ENCODE measurements at regions not wholly inside any gene's neighbourhood (a gene's known extent, or its start where the extent isn't known, plus 50 kb on each side); places are given as distances from the start of the nearest gene placed in this dataset.

DNA sequence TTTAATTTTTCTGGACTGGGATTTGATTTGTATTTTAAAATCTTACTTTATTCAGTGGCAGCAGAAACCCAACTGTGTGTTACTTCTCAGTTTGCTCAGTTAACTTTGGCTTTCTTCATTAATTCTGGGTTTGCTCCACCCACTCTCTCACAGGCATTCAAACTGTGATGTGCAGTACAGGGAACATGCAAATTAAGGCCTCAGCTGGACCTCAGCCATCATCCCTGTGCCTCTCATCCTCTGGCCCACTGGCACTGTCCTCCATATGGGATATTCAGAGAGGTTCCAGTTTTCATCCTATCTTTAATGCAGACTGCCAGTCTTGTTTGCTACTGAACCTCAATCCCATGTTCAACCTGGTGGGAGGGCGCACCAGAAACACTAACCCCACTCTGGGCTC is 743.4 kb upstream of the IGFBP3 start:
- CTCF ChIA-PET = no interaction called here
- H3K27ac ChIP-seq (ENCODE audit: low read depth, low read length) = no peak overlapping the region
- TF ChIP-seq, protein P1, sequence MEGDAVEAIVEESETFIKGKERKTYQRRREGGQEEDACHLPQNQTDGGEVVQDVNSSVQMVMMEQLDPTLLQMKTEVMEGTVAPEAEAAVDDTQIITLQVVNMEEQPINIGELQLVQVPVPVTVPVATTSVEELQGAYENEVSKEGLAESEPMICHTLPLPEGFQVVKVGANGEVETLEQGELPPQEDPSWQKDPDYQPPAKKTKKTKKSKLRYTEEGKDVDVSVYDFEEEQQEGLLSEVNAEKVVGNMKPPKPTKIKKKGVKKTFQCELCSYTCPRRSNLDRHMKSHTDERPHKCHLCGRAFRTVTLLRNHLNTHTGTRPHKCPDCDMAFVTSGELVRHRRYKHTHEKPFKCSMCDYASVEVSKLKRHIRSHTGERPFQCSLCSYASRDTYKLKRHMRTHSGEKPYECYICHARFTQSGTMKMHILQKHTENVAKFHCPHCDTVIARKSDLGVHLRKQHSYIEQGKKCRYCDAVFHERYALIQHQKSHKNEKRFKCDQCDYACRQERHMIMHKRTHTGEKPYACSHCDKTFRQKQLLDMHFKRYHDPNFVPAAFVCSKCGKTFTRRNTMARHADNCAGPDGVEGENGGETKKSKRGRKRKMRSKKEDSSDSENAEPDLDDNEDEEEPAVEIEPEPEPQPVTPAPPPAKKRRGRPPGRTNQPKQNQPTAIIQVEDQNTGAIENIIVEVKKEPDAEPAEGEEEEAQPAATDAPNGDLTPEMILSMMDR (IDR thresholded peaks at IDR 0.05; ENCODE audit: low read depth, low read length) = no peak
- POLR2A ChIA-PET = no interaction called here
- H3K27me3 ChIP-seq (ENCODE audit: control insufficient read depth, insufficient read depth, low read length) = no peaks in the 10 kb centered on the region
- no peaks in the 10 kb centered on the region for H3K9me3 ChIP-seq (ENCODE audit: control insufficient read depth, insufficient read depth, low read length)
- no peak for DNase-seq (ENCODE audit: low read depth, low spot score)
- no peak overlapping the region for H3K4me3 ChIP-seq (ENCODE audit: low read depth, low read length)

GRCh38 chr7:46663025-46663424 is 742.0 kb upstream of the IGFBP3 start:
- ChIA-PET CTCF (no interaction called here), POLR2A (no interaction called here)
- no peaks in the 10 kb centered on the region for H3K9me3 ChIP-seq (ENCODE audit: control insufficient read depth, insufficient read depth, low read length)
- no peaks in the 10 kb centered on the region for H3K27me3 ChIP-seq (ENCODE audit: control insufficient read depth, insufficient read depth, low read length)
- no peak for DNase-seq (ENCODE audit: low read depth, low spot score)
- no peak overlapping the region for H3K4me3 ChIP-seq (ENCODE audit: low read depth, low read length)
- no peak overlapping the region for H3K27ac ChIP-seq (ENCODE audit: low read depth, low read length)
- TF ChIP-seq, protein P1 (IDR thresholded peaks at IDR 0.05; ENCODE audit: low read depth, low read length) = no peak

DNA sequence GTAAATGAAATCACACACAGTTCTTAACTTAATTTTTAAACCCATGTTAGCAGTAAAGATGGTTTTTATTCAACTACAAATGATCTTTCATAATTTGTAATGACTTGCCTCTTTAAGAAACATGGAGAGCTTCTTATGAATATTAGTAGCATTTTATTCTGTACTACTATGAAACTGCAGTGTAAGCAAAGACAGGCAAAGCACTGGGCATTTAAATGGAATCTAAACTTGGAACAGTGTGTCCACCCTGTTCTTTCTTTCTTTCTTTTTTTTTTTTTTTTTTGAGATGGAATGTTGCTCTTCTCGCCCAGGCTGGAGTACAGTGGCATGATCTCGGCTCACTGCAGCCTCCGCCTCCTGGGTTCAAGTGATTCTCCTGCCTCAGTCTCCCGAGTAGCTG is 740.4 kb upstream of the IGFBP3 start:
- Histone ChIP-seq H3K27ac (ENCODE audit: low read depth, low read length) (no peak overlapping the region), H3K4me3 (ENCODE audit: low read depth, low read length) (no peak overlapping the region), H3K9me3 (ENCODE audit: control insufficient read depth, insufficient read depth, low read length) (no peaks in the 10 kb centered on the region), H3K27me3 (ENCODE audit: control insufficient read depth, insufficient read depth, low read length) (no peaks in the 10 kb centered on the region)
- TF ChIP-seq, protein P1 (IDR thresholded peaks at IDR 0.05; ENCODE audit: low read depth, low read length) = no peak
- no peak for DNase-seq (ENCODE audit: low read depth, low spot score)
- ChIA-PET CTCF (no interaction called here), POLR2A (no interaction called here)

- H3K4me3 ChIP-seq (ENCODE audit: low read depth, low read length) = no peak overlapping the region
- H3K27ac ChIP-seq (ENCODE audit: low read depth, low read length) = no peak overlapping the region
- TF ChIP-seq, protein P1 (IDR thresholded peaks at IDR 0.05; ENCODE audit: low read depth, low read length) = no peak
- POLR2A ChIA-PET = no interaction called here
- H3K27me3 ChIP-seq (ENCODE audit: control insufficient read depth, insufficient read depth, low read length) = no peaks in the 10 kb centered on the region
- CTCF ChIA-PET = no interaction called here
- no peak for DNase-seq (ENCODE audit: low read depth, low spot score)
- no peaks in the 10 kb centered on the region for H3K9me3 ChIP-seq (ENCODE audit: control insufficient read depth, insufficient read depth, low read length)
These were observed 739.4 kb upstream of the IGFBP3 start for GRCh38 chr7:46660402-46660980.

DNA sequence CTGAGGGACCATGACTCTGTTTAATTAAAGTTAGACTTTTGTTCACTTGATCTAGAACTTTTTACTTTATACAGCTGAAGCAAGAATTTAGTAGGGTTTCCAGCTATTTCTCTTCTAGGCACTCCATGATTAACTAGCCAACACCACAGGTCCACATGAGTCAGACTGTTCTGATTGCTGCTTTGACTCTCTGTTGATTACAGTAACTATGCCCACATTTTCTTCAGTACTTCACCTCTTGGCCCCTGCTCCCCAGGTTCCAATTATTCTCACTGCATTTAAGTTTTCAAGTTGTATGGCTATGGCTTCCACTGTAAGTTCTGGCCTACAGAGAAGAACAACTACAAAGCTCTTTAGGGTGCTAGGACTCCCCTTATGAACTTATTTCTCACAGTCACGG is 737.2 kb upstream of the IGFBP3 start:
- Histone ChIP-seq H3K27me3 (ENCODE audit: control insufficient read depth, insufficient read depth, low read length) (no peaks in the 10 kb centered on the region), H3K9me3 (ENCODE audit: control insufficient read depth, insufficient read depth, low read length) (no peaks in the 10 kb centered on the region), H3K27ac (ENCODE audit: low read depth, low read length) (no peak overlapping the region), H3K4me3 (ENCODE audit: low read depth, low read length) (no peak overlapping the region)
- ChIA-PET CTCF (no interaction called here), POLR2A (no interaction called here)
- no peak for DNase-seq (ENCODE audit: low read depth, low spot score)
- TF ChIP-seq, protein P1 (IDR thresholded peaks at IDR 0.05; ENCODE audit: low read depth, low read length) = no peak
